IMR-90 (cell line): ENCODE measurements at regions not wholly inside any gene's neighbourhood (a gene's known extent, or its start where the extent isn't known, plus 50 kb on each side); places are given as distances from the start of the nearest gene placed in this dataset.

Experiments
- ATAC-seq: fragments of 200-7000 bp; cut with Tn5 transposase; 2 replicates; pipeline ENCODE4 v1.9.1; 2020; ENCODE audit warnings: low read depth, mild to moderate bottlenecking, moderate library complexity
- BruUV-seq: library from RNA; stranded (reverse); fragments of 400-500 nt; replicated peaks from 2 replicates; lab custom pipeline; 2021; lab: Mats Ljungman, UMichigan
- CTCF ChIA-PET: fragments of 300-600 bp; formaldehyde crosslinking; extraction: SDS; loops from one replicate; lab custom pipeline; 2021; ENCODE audit warnings: antibody characterized with exemption; lab: Yijun Ruan, JAX
- POLR2A ChIA-PET: fragments of 300-600 bp; sonication (Branson Sonifier 250); formaldehyde crosslinking; loops from one replicate; lab custom pipeline; 2022; ENCODE audit warnings: antibody characterized with exemption; ENCODE audit not compliant: unreplicated experiment; lab: Charles Lee
- DNase-seq: peaks from one replicate; pipeline ENCODE4 v3.0.0; 2013
- H2AFZ ChIP-seq: replicated peaks from 2 replicates; pipeline ENCODE3; 2013; ENCODE audit warnings: low read length, mild to moderate bottlenecking; ENCODE audit not compliant: poor library complexity
- H2AK5ac ChIP-seq: 2 replicates; pipeline ENCODE4 v1.6.1; 2013; ENCODE audit warnings: low read depth, low read length, inconsistent platforms
- H2AK9ac ChIP-seq: replicated peaks from 2 replicates; pipeline ENCODE3; 2013; ENCODE audit warnings: mild to moderate bottlenecking, low read depth, low read length, moderate library complexity; ENCODE audit not compliant: poor library complexity
- H2BK120ac ChIP-seq: 2 replicates; pipeline ENCODE4 v1.6.1; 2013; ENCODE audit warnings: low read depth, low read length, inconsistent platforms
- H2BK15ac ChIP-seq: 3 replicates; pipeline ENCODE4 v1.6.1; 2013; ENCODE audit warnings: low read depth, low read length, inconsistent platforms
- H2BK20ac ChIP-seq: 2 replicates; pipeline ENCODE4 v1.6.1; 2013; ENCODE audit warnings: low read depth, mild to moderate bottlenecking, inconsistent platforms, low read length, moderate library complexity
- H2BK5ac ChIP-seq: 2 replicates; pipeline ENCODE4 v1.6.1; 2013; ENCODE audit warnings: mild to moderate bottlenecking, low read depth, low read length, inconsistent platforms; ENCODE audit not compliant: poor library complexity, severe bottlenecking
- H3K14ac ChIP-seq: replicated peaks from 2 replicates; pipeline ENCODE4 v1.6.1; 2013; ENCODE audit warnings: low read depth, low read length, inconsistent platforms
- H3K18ac ChIP-seq: 2 replicates; pipeline ENCODE4 v1.6.1; 2013; ENCODE audit warnings: low read depth, low read length, control low read depth
- H3K23ac ChIP-seq: 2 replicates; pipeline ENCODE4 v1.6.1; 2013; ENCODE audit warnings: low read depth, low read length, inconsistent platforms
- H3K27ac ChIP-seq: 2 replicates; pipeline ENCODE4 v1.5.1; 2013; ENCODE audit warnings: mild to moderate bottlenecking, control low read depth, low read length; ENCODE audit not compliant: insufficient read depth
- H3K27me3 ChIP-seq: 2 replicates; pipeline ENCODE4 v1.6.1; 2013; ENCODE audit warnings: low read length; ENCODE audit not compliant: control insufficient read depth, insufficient read depth
- H3K36me3 ChIP-seq: 2 replicates; pipeline ENCODE4 v1.6.1; 2013; ENCODE audit warnings: low read length, mixed read lengths; ENCODE audit not compliant: control insufficient read depth, insufficient read depth
- H3K4ac ChIP-seq: 2 replicates; pipeline ENCODE4 v1.6.1; 2013; ENCODE audit warnings: low read depth, low read length, inconsistent platforms
- H3K4me1 ChIP-seq: 2 replicates; pipeline ENCODE4 v1.6.1; 2013; ENCODE audit warnings: low read length, mixed read lengths; ENCODE audit not compliant: control insufficient read depth, insufficient read depth
- H3K4me2 ChIP-seq: 2 replicates; pipeline ENCODE4 v1.6.1; 2013; ENCODE audit warnings: low read depth, mild to moderate bottlenecking, control low read depth, low read length, moderate library complexity
- H3K4me3 ChIP-seq: 2 replicates; pipeline ENCODE4 v1.5.1; 2013; ENCODE audit warnings: low read depth, mild to moderate bottlenecking, control low read depth, low read length, moderate library complexity; ENCODE audit not compliant: insufficient read depth
- H3K56ac ChIP-seq: 2 replicates; pipeline ENCODE4 v1.6.1; 2013; ENCODE audit warnings: low read length, inconsistent platforms; ENCODE audit not compliant: insufficient read depth; ENCODE audit errors: extremely low read depth
- H3K79me1 ChIP-seq, 2 experiments: 2 replicates each; pipeline ENCODE4 v1.6.1; 2013; ENCODE audit warnings: low read length in 2 of 2, inconsistent platforms in 1 of 2, low read depth in 1 of 2
- H3K9ac ChIP-seq: 2 replicates; pipeline ENCODE4 v1.6.1; 2013; ENCODE audit warnings: low read depth, low read length, control low read depth
- H3K9me1 ChIP-seq: 2 replicates; pipeline ENCODE4 v1.6.1; 2013; ENCODE audit warnings: low read length, inconsistent platforms; ENCODE audit not compliant: insufficient read depth
- H3K9me3 ChIP-seq: 2 replicates; pipeline ENCODE4 v1.6.1; 2013; ENCODE audit warnings: low read length; ENCODE audit not compliant: control insufficient read depth, insufficient read depth
- H4K20me1 ChIP-seq: 2 replicates; pipeline ENCODE4 v1.6.1; 2013; ENCODE audit warnings: low read length, inconsistent platforms; ENCODE audit not compliant: insufficient read depth
- H4K5ac ChIP-seq: 2 replicates; pipeline ENCODE4 v1.6.1; 2013; ENCODE audit warnings: mild to moderate bottlenecking, low read depth, low read length, control low read depth
- H4K8ac ChIP-seq, 2 experiments: 2 replicates each; pipeline ENCODE4 v1.6.1; 2013; ENCODE audit warnings: low read depth in 2 of 2, low read length in 2 of 2, control low read depth in 1 of 2, inconsistent platforms in 1 of 2
- H4K91ac ChIP-seq: 2 replicates; pipeline ENCODE4 v1.6.1; 2013; ENCODE audit warnings: low read depth, low read length, inconsistent platforms; ENCODE audit not compliant: insufficient read depth
- MXI1 ChIP-seq: IDR thresholded peaks from 2 replicates; pipeline ENCODE4 v1.6.1; 2012; ENCODE audit warnings: low read depth, mild to moderate bottlenecking, low read length, moderate library complexity, borderline replicate concordance
- RAD21 ChIP-seq: IDR thresholded peaks from 2 replicates; pipeline ENCODE4 v1.6.1; 2012; ENCODE audit warnings: low read length, improper control_type of control experiment
- RCOR1 ChIP-seq: IDR thresholded peaks from 2 replicates; pipeline ENCODE4 v1.6.1; 2012; ENCODE audit warnings: mild to moderate bottlenecking, low read length, improper control_type of control experiment; ENCODE audit not compliant: insufficient replicate concordance
- WGBS, 2 experiments: methylation state at CpG; one replicate each; pipeline versions ENCODE4 v1.1.5 to v1.1.7; 2013; ENCODE audit warnings: missing lambda C conversion rate in 2 of 2; ENCODE audit not compliant: insufficient read length in 1 of 2; ENCODE audit errors: extremely low coverage in 2 of 2; 5-methylcytosine and 5-hydroxymethylcytosine counted together
- dilution Hi-C: fragments of 300-500 bp; cut with HindIII; formaldehyde crosslinking; loops from one replicate; pipeline ENCODE4 v1.14.3; 2018; ENCODE audit warnings: low sequenced_read_pairs; ENCODE audit not compliant: unreplicated experiment
- in situ Hi-C: fragments of 300-500 bp; cut with MboI; formaldehyde crosslinking; loops from 3 replicates; pipeline ENCODE4 v1.14.3; 2019; ENCODE audit warnings: low sequenced_read_pairs, inconsistent platforms, mixed read lengths
- intact Hi-C: fragments of 100-400 bp; cut with micrococcal nuclease; formaldehyde crosslinking; loops from 2 replicates; pipeline ENCODE4 v1.10.0; 2022

GRCh38 chr6:51323056-51323455, 504.4 kb downstream of the TFAP2B start:
- H2BK15ac ChIP-seq, result no peak overlapping the region
- no peaks in the 10 kb centered on the region for H3K36me3 ChIP-seq
- no peak overlapping the region for H3K4me2 ChIP-seq
- H2BK20ac ChIP-seq, result no peak overlapping the region
- H3K27ac ChIP-seq, result no peak overlapping the region
- H3K9me1 ChIP-seq, result no peaks in the 10 kb centered on the region
- H3K4ac ChIP-seq, result no peak overlapping the region
- no peak overlapping the region for H2BK5ac ChIP-seq
- POLR2A ChIA-PET, result no interaction called here
- CTCF ChIA-PET, result interaction anchor here (0.6 kb wide), 1 partner anchor 586 kb away, joined by 4 read pairs; no protein-coding TSS in a partner anchor
- no peak overlapping the region for H3K9ac ChIP-seq
- ATAC-seq (no peak), DNase-seq (no peak)
- no peaks in the 10 kb centered on the region for H3K4me1 ChIP-seq
- H3K79me1 ChIP-seq, result no peaks in the 10 kb centered on the region
- BruUV-seq, result no TSS peak
- no peak overlapping the region for H3K56ac ChIP-seq
- no peak overlapping the region for H4K5ac ChIP-seq
- dilution Hi-C loops (no loop called here), in situ Hi-C loops (no loop called here), intact Hi-C loops (no loop called here)
- H2AFZ ChIP-seq, result no peak overlapping the region
- TF ChIP-seq MXI1, result no peak
- no peak for TF ChIP-seq RAD21
- TF ChIP-seq RCOR1, result no peak
- no peak overlapping the region for H2BK120ac ChIP-seq
- H3K23ac ChIP-seq, result no peak overlapping the region
- no peaks in the 10 kb centered on the region for H3K9me3 ChIP-seq
- H2AK9ac ChIP-seq, result no peak overlapping the region
- no peak overlapping the region for H3K18ac ChIP-seq
- H4K91ac ChIP-seq, result no peak overlapping the region
- no peak overlapping the region for H4K8ac ChIP-seq
- WGBS, 2 experiments, result no CpG with 5 or more reads among the region's 1 CpG
- H3K4me3 ChIP-seq, result no peak overlapping the region
- H3K14ac ChIP-seq, result no peak overlapping the region
- H2AK5ac ChIP-seq, result no peak overlapping the region
- no peaks in the 10 kb centered on the region for H4K20me1 ChIP-seq
- no peaks in the 10 kb centered on the region for H3K27me3 ChIP-seq
